H9 (cell line): ENCODE measurements at regions not wholly inside any gene's neighbourhood (a gene's known extent, or its start where the extent isn't known, plus 50 kb on each side); places are given as distances from the start of the nearest gene placed in this dataset.

Source experiments
- DNase-seq: peaks from one replicate; pipeline ENCODE4 v3.0.0-alpha.2; 2017
- H2AFZ ChIP-seq: one replicate; pipeline ENCODE4 v1.6.1; 2013; ENCODE audit warnings: mild to moderate bottlenecking, low read length, control low read depth, moderate library complexity
- H2AK5ac ChIP-seq: 2 replicates; pipeline ENCODE4 v1.6.1; 2013; ENCODE audit warnings: low read length, control low read depth, mixed read lengths; ENCODE audit not compliant: insufficient read length
- H2BK120ac ChIP-seq: one replicate; pipeline ENCODE4 v1.6.1; 2013; ENCODE audit warnings: low read depth, mild to moderate bottlenecking, low read length, control low read depth, inconsistent platforms; ENCODE audit not compliant: poor library complexity, severe bottlenecking
- H2BK12ac ChIP-seq: 2 replicates; pipeline ENCODE4 v1.6.1; 2013; ENCODE audit warnings: low read length, control low read depth, mixed read lengths, low read depth; ENCODE audit not compliant: insufficient read length
- H2BK15ac ChIP-seq: 2 replicates; pipeline ENCODE4 v1.6.1; 2013; ENCODE audit warnings: low read depth, low read length, control low read depth
- H2BK20ac ChIP-seq: one replicate; pipeline ENCODE4 v1.6.1; 2013; ENCODE audit warnings: low read depth, mild to moderate bottlenecking, low read length, control low read depth, inconsistent platforms; ENCODE audit not compliant: poor library complexity, severe bottlenecking
- H2BK5ac ChIP-seq: 2 replicates; pipeline ENCODE4 v1.6.1; 2013; ENCODE audit warnings: low read length, control low read depth, mixed read lengths; ENCODE audit not compliant: insufficient read length
- H3K14ac ChIP-seq: 2 replicates; pipeline ENCODE4 v1.6.1; 2013; ENCODE audit warnings: low read length, control low read depth; ENCODE audit not compliant: insufficient read depth
- H3K18ac ChIP-seq: 2 replicates; pipeline ENCODE4 v1.6.1; 2013; ENCODE audit warnings: low read depth, mild to moderate bottlenecking, mixed read lengths, low read length, control low read depth; ENCODE audit not compliant: insufficient read length
- H3K23ac ChIP-seq: 2 replicates; pipeline ENCODE4 v1.6.1; 2013; ENCODE audit warnings: low read length, control low read depth, mixed read lengths, low read depth; ENCODE audit not compliant: insufficient read length
- H3K23me2 ChIP-seq: 2 replicates; pipeline ENCODE4 v1.6.1; 2013; ENCODE audit warnings: low read depth, mild to moderate bottlenecking, mixed read lengths, low read length, control low read depth; ENCODE audit not compliant: insufficient read length, poor library complexity, severe bottlenecking
- H3K27ac ChIP-seq: 2 replicates; pipeline ENCODE4 v1.5.1; 2013; ENCODE audit warnings: low read length, control low read depth, mixed read lengths, low read depth; ENCODE audit not compliant: insufficient read length
- H3K27me3 ChIP-seq: 2 replicates; pipeline ENCODE4 v1.6.1; 2013; ENCODE audit warnings: low read length, control low read depth, inconsistent platforms; ENCODE audit not compliant: insufficient read depth
- H3K4ac ChIP-seq: 2 replicates; pipeline ENCODE4 v1.6.1; 2013; ENCODE audit warnings: low read depth, mild to moderate bottlenecking, control low read depth, inconsistent platforms, low read length, moderate library complexity
- H3K4me1 ChIP-seq: 2 replicates; pipeline ENCODE4 v1.6.1; 2013; ENCODE audit warnings: low read length, control low read depth, inconsistent platforms; ENCODE audit not compliant: insufficient read depth
- H3K4me2 ChIP-seq: 2 replicates; pipeline ENCODE4 v1.6.1; 2013; ENCODE audit warnings: low read length, control low read depth, mixed read lengths; ENCODE audit not compliant: insufficient read length, insufficient read depth
- H3K56ac ChIP-seq: 2 replicates; pipeline ENCODE4 v1.6.1; 2013; ENCODE audit warnings: low read depth, mild to moderate bottlenecking, mixed read lengths, low read length, control low read depth; ENCODE audit not compliant: insufficient read length
- H3K79me1 ChIP-seq: 2 replicates; pipeline ENCODE4 v1.6.1; 2013; ENCODE audit warnings: low read depth, mild to moderate bottlenecking, moderate library complexity, low read length, control low read depth, inconsistent platforms; ENCODE audit not compliant: insufficient read depth, poor library complexity, severe bottlenecking
- H3K79me2 ChIP-seq: 2 replicates; pipeline ENCODE4 v1.6.1; 2013; ENCODE audit warnings: low read length, control low read depth, inconsistent platforms; ENCODE audit not compliant: insufficient read depth
- H3K9ac ChIP-seq: 2 replicates; pipeline ENCODE4 v1.6.1; 2013; ENCODE audit warnings: low read length, control low read depth, mixed read lengths; ENCODE audit not compliant: insufficient read length; ENCODE audit errors: extremely low read depth
- H3K9me3 ChIP-seq: one replicate; pipeline ENCODE4 v1.6.1; 2013; ENCODE audit warnings: low read depth, low read length, inconsistent platforms; ENCODE audit not compliant: control insufficient read depth
- H3T11ph ChIP-seq: one replicate; pipeline ENCODE4 v1.6.1; 2013; ENCODE audit warnings: mild to moderate bottlenecking, low read length, control low read depth, inconsistent platforms
- H4K20me1 ChIP-seq: one replicate; pipeline ENCODE4 v1.6.1; 2013; ENCODE audit not compliant: control insufficient read depth, insufficient read length, insufficient read depth
- H4K5ac ChIP-seq: 2 replicates; pipeline ENCODE4 v1.6.1; 2013; ENCODE audit warnings: low read depth, mild to moderate bottlenecking, mixed read lengths, low read length, control low read depth; ENCODE audit not compliant: insufficient read length
- H4K8ac ChIP-seq: replicated peaks from 2 replicates; pipeline ENCODE4 v1.6.1; 2013; ENCODE audit warnings: low read length, control low read depth, mixed read lengths, low read depth; ENCODE audit not compliant: insufficient read length
- H4K91ac ChIP-seq: 2 replicates; pipeline ENCODE4 v1.6.1; 2013; ENCODE audit warnings: low read depth, mild to moderate bottlenecking, moderate library complexity, mixed read lengths, low read length, control low read depth; ENCODE audit not compliant: insufficient read length
- H3K27ac Mint-ChIP-seq, 3 experiments: 2 replicates in 2 of 3; 3 replicates in 1 of 3; pipeline ENCODE4 v1.8.0; 2020 to 2021; ENCODE audit warnings: mixed read lengths in 3 of 3, mild to moderate bottlenecking in 1 of 3, moderate library complexity in 1 of 3
- H3K27me3 Mint-ChIP-seq: 2 replicates; pipeline ENCODE4 v1.8.0; 2021; ENCODE audit warnings: low read depth, mild to moderate bottlenecking, moderate library complexity, mixed read lengths
- H3K36me3 Mint-ChIP-seq, 3 experiments: 2 replicates in 2 of 3; 3 replicates in 1 of 3; pipeline ENCODE4 v1.8.0; 2020 to 2021; ENCODE audit warnings: low read depth in 3 of 3, mixed read lengths in 3 of 3; ENCODE audit not compliant: insufficient read depth in 1 of 3
- H3K4me1 Mint-ChIP-seq, 2 experiments: 2 replicates each; pipeline ENCODE4 v1.8.0; 2020; ENCODE audit warnings: mixed read lengths in 2 of 2
- H3K4me3 Mint-ChIP-seq, 2 experiments: 2 replicates in 1 of 2; 3 replicates in 1 of 2; pipeline ENCODE4 v1.8.0; 2020 to 2021; ENCODE audit warnings: mild to moderate bottlenecking in 2 of 2, mixed read lengths in 2 of 2, moderate library complexity in 1 of 2
- H3K9me3 Mint-ChIP-seq, 2 experiments: 2 replicates in 1 of 2; 3 replicates in 1 of 2; pipeline ENCODE4 v1.8.0; 2020; ENCODE audit warnings: mild to moderate bottlenecking in 2 of 2, mixed read lengths in 2 of 2, moderate library complexity in 1 of 2
- WGBS: extraction: QIAGEN DNeasy Blood & Tissue Kit; methylation state at CpG from one replicate; pipeline ENCODE4 v1.1.7; 2013; ENCODE audit warnings: missing lambda C conversion rate, low lambda C conversion rate, mixed read lengths; ENCODE audit not compliant: insufficient read length; ENCODE audit errors: extremely low coverage; 5-methylcytosine and 5-hydroxymethylcytosine counted together
- TF ChIP-seq, protein P1 (sequence below): fragments of 200-600 bp; sonication (generic); conservative IDR thresholded peaks from 3 replicates; pipeline ENCODE4 v1.8.0; 2021; ENCODE audit warnings: antibody characterized with exemption, mild to moderate bottlenecking

DNA sequence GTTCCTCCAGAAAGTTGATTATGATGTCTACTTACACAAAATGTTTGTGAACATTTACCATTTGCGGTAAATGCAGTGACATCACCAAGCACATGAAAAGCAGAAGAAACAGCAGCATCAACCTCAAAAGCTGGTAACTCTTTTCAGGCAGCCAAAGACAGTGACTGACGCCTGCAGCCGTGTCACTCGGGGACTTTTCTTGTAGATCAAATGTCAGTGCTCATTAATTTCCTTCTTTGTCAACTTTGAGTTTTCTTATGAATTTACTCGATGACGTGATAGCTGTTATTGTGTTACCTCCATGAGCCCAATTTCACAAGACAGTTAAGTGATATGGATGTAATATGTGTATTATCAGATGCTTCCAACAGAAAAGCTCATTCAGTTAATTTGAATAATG, 92.5 kb downstream of the RIPK4 start:
- Histone ChIP-seq H3K18ac (no peak overlapping the region), H2BK5ac (no peak overlapping the region), H2AK5ac (no peak overlapping the region), H3K79me2 (no peaks in the 10 kb centered on the region), H3K23ac (no peak overlapping the region), H4K20me1 (no peaks in the 10 kb centered on the region), H4K8ac (no peak overlapping the region), H3K14ac (no peak overlapping the region), H2AFZ (no peak overlapping the region), H3K9ac (no peak overlapping the region), H3K4me2 (no peak overlapping the region), H3K23me2 (no peaks in the 10 kb centered on the region), H2BK120ac (no peak overlapping the region), H3T11ph (no peak overlapping the region), H3K4me1 (no peaks in the 10 kb centered on the region; the same call in none of the 2 replicates), H4K5ac (no peak overlapping the region), H2BK15ac (no peak overlapping the region), H3K9me3 (no peaks in the 10 kb centered on the region), H3K56ac (no peak overlapping the region), H3K79me1 (no peaks in the 10 kb centered on the region), H2BK12ac (no peak overlapping the region), H3K4ac (no peak overlapping the region), H4K91ac (no peak overlapping the region), H3K27ac (no peak overlapping the region), H3K27me3 (no peaks in the 10 kb centered on the region), H2BK20ac (no peak overlapping the region)
- 0 out of 7 replicates have a peak overlapping the region, but pooled peaks of 1 of the 3 experiments have one; percentile 54 for H3K27ac Mint-ChIP-seq
- H3K4me3 Mint-ChIP-seq, result no peak overlapping the region
- TF ChIP-seq, protein P1, sequence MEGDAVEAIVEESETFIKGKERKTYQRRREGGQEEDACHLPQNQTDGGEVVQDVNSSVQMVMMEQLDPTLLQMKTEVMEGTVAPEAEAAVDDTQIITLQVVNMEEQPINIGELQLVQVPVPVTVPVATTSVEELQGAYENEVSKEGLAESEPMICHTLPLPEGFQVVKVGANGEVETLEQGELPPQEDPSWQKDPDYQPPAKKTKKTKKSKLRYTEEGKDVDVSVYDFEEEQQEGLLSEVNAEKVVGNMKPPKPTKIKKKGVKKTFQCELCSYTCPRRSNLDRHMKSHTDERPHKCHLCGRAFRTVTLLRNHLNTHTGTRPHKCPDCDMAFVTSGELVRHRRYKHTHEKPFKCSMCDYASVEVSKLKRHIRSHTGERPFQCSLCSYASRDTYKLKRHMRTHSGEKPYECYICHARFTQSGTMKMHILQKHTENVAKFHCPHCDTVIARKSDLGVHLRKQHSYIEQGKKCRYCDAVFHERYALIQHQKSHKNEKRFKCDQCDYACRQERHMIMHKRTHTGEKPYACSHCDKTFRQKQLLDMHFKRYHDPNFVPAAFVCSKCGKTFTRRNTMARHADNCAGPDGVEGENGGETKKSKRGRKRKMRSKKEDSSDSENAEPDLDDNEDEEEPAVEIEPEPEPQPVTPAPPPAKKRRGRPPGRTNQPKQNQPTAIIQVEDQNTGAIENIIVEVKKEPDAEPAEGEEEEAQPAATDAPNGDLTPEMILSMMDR, result no peak
- no peaks in the 10 kb centered on the region for H3K9me3 Mint-ChIP-seq
- peaks cover 11 to 27% of the 10 kb centered on the region in 2 experiments for H3K4me1 Mint-ChIP-seq
- H3K36me3 Mint-ChIP-seq, result no peaks in the 10 kb centered on the region; a peak in 1 of 7 replicates
- H3K27me3 Mint-ChIP-seq, result peaks cover 1% of the 10 kb centered on the region
- no peak for DNase-seq
- WGBS, result no CpG with 5 or more reads among the region's 6 CpGs
